Natural killer cell treated with Interleukin-12 subunit alpha and Interleukin-12 subunit beta and Interleukin-15 and Interleukin-18, amount 100 ng/mL, for 72 hours (primary cell): ENCODE measurements at regions not wholly inside any gene's neighbourhood (a gene's known extent, or its start where the extent isn't known, plus 50 kb on each side); places are given as distances from the start of the nearest gene placed in this dataset.
"Not testable (repeated sequence)": the region's sequence is repeated elsewhere in the genome, so short reads cannot be mapped to it uniquely, and the experiment has no call there.

ENCODE experiments used
- ATAC-seq, 2 donors: fragments of 150-1000 bp; cut with Tn5 transposase in 1 of 2; sonication (Bioruptor Pico), chemical (Tn5 transposase) in 1 of 2; 2 replicates each; pipeline ENCODE4 v1.10.0; 2021
- DNase-seq: peaks from one replicate; pipeline ENCODE4 v3.0.0; 2022; ENCODE audit warnings: low spot score
- H3K27ac Mint-ChIP-seq, 2 donors: 1 replicate in 1 of 2; 2 replicates in 1 of 2; pipeline ENCODE4 v1.8.0; 2022; ENCODE audit warnings: mixed read lengths in 2 of 2, mild to moderate bottlenecking in 1 of 2, moderate library complexity in 1 of 2
- H3K27me3 Mint-ChIP-seq, 2 donors: 1 replicate in 1 of 2; 2 replicates in 1 of 2; pipeline ENCODE4 v1.8.0; 2022; ENCODE audit warnings: mixed read lengths in 2 of 2
- H3K36me3 Mint-ChIP-seq: one replicate; pipeline ENCODE4 v1.8.0; 2022; ENCODE audit warnings: mixed read lengths
- H3K4me1 Mint-ChIP-seq, 2 donors: 1 replicate in 1 of 2; 2 replicates in 1 of 2; pipeline ENCODE4 v1.8.0; 2022; ENCODE audit warnings: low read depth in 2 of 2, mixed read lengths in 2 of 2, mild to moderate bottlenecking in 1 of 2
- H3K4me3 Mint-ChIP-seq: one replicate; pipeline ENCODE4 v1.8.0; 2022; ENCODE audit warnings: mixed read lengths
- H3K9me3 Mint-ChIP-seq: 2 replicates; pipeline ENCODE4 v1.8.0; 2022; ENCODE audit warnings: mixed read lengths

DNA sequence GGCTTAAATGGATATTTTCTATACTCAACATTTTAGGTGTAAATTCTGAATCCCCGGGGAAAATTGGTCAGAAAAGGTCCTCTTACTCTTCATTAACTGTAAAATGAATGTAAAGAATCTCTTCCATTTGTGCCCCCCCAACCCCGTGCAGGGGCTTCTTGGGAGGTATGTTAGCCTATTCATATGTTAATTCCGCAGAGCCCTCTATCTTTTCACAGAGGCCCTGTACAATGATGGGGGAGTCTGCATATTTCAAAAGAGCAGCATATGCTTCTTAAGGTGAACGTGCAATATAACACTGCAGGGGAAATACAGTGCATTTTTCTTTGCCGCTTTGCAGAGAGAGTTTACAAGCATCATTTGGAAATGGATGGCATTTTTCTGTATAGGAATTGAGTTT, 88.5 kb upstream of the CXorf66 start:
- Mint-ChIP-seq H3K4me3 (no peak overlapping the region), H3K27ac (no peak overlapping the region), H3K4me1 (peaks cover 0 to 4% of the 10 kb centered on the region in 2 donors), H3K9me3 (no peaks in the 10 kb centered on the region), H3K36me3 (no peaks in the 10 kb centered on the region), H3K27me3 (peaks cover 0 to 11% of the 10 kb centered on the region in 2 donors)
- DNase-seq, result no peak
- no peak for ATAC-seq

DNA sequence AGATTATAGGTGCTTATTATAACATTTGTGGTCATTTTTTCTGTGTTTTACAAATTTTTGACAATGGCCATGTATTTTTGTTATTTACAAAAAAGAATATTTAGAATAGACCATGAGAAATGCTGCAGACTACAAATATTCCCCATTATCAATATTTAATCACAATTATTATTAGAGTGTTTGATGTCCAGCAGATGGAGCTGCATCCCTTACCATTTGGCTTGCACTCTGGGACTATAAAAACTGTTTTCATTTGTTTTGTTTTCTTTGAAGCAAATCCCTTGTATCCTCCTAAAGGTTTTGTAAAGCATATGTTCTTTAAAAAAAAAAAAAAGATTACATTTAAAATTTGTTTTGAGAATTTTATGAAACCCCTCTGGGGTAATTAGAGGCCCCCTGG, 85.6 kb upstream of the CXorf66 start:
- Mint-ChIP-seq H3K4me1 (no peaks in the 10 kb centered on the region), H3K27me3 (peaks cover 0 to 10% of the 10 kb centered on the region in 2 donors), H3K9me3 (no peaks in the 10 kb centered on the region), H3K4me3 (no peak overlapping the region), H3K27ac (no peak overlapping the region), H3K36me3 (no peaks in the 10 kb centered on the region)
- DNase-seq (no peak), ATAC-seq (no peak)

DNA sequence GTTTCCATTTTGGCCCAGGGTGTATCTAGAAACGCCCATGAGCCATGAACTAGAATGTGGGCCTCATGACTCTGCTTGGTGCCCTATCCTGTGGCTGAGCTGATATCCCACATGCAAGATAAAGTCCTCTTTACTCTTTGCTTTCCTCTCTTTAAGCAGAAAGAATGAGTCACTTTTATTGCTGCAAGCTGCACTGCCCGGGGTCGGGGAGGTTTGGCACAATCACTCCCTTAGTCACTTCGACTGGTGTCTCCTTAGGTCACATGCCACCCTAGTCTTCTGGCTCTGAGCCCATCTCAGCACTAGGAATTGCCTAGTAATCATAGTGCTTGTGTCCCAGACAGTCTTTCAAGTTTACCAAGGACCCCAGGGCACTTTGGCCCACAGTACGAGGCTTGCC, 75.1 kb upstream of the CXorf66 start:
- H3K36me3 Mint-ChIP-seq, result no peaks in the 10 kb centered on the region
- H3K27ac Mint-ChIP-seq, result no peak overlapping the region
- H3K9me3 Mint-ChIP-seq, result no peaks in the 10 kb centered on the region
- H3K4me1 Mint-ChIP-seq, result no peaks in the 10 kb centered on the region
- DNase-seq, result no peak
- no peak for ATAC-seq
- H3K27me3 Mint-ChIP-seq, result peaks cover 8 to 15% of the 10 kb centered on the region in 2 donors
- H3K4me3 Mint-ChIP-seq, result no peak overlapping the region

DNA sequence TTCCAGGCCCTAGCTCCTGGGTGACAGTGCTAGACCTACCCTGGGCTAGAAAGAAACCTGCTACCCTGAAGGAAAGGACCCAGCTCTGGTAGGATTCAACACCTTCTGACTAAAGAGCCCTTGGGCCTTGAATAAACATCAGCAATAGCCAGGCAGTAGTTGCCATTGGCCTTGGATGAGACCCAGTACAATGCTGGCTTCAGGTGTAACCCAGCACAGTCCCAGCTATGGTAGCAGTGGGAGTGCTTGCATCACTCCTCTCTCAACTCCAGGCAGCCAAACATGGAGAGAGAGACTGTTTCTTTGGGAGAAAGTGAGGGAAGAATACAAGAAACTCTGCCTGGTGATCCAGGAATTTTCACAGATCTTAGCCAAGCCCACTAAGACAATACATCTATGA, 73.5 kb upstream of the CXorf66 start:
- Mint-ChIP-seq H3K27me3 (peaks cover 0 to 20% of the 10 kb centered on the region in 2 donors), H3K27ac (no peak overlapping the region), H3K4me3 (no peak overlapping the region), H3K36me3 (no peaks in the 10 kb centered on the region), H3K4me1 (no peaks in the 10 kb centered on the region), H3K9me3 (no peaks in the 10 kb centered on the region)
- no peak for DNase-seq
- no peak for ATAC-seq

DNA sequence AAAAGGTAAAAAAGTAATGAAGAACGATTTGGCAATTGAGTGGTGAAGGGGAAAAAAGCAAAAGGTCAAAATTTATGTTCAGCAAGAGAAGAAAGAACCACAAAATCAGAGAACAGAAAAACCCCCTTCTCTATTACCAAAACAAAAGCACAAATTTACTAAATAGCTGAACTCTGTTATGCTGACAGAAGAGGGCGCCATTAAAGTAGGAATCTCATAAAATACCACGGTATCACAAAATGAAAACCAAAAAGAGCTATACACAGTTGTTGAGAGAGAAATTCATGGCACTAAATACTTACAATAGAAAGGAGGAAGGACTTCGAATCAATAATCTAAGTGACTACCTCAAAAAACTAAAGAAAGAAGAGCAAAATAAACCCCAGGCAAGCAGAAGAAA, 69.6 kb upstream of the CXorf66 start:
- no peaks in the 10 kb centered on the region for H3K4me1 Mint-ChIP-seq
- no peak for DNase-seq
- no peak for ATAC-seq
- no peak overlapping the region for H3K27ac Mint-ChIP-seq
- H3K9me3 Mint-ChIP-seq, result no peaks in the 10 kb centered on the region
- H3K36me3 Mint-ChIP-seq, result no peaks in the 10 kb centered on the region
- peaks cover 11 to 23% of the 10 kb centered on the region in 2 donors for H3K27me3 Mint-ChIP-seq
- no peak overlapping the region for H3K4me3 Mint-ChIP-seq

DNA sequence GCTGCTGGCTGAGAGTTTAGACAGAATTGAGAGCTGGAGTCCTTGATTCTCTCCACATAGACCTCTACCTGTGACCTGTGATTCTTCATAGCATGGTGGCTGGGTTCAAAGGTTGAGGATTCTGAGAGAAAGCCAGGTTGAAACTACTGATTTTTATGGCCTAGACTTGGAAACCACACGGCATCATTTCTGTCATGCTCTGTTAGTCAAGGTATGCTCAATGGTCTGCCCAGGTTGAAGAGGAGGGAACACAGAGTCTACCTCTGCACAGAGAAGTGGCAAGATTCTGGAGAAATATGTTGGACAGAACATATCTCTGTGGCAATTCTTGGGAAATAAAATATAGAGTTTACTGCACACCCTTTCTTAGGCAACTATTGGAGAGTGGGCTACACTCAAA, 57.2 kb upstream of the CXorf66 start:
- Mint-ChIP-seq H3K4me3 (no peak overlapping the region), H3K36me3 (no peaks in the 10 kb centered on the region), H3K27ac (no peak overlapping the region), H3K4me1 (no peaks in the 10 kb centered on the region), H3K27me3 (peaks cover 0 to 2% of the 10 kb centered on the region in 2 donors), H3K9me3 (no peaks in the 10 kb centered on the region)
- ATAC-seq (no peak), DNase-seq (no peak)

DNA sequence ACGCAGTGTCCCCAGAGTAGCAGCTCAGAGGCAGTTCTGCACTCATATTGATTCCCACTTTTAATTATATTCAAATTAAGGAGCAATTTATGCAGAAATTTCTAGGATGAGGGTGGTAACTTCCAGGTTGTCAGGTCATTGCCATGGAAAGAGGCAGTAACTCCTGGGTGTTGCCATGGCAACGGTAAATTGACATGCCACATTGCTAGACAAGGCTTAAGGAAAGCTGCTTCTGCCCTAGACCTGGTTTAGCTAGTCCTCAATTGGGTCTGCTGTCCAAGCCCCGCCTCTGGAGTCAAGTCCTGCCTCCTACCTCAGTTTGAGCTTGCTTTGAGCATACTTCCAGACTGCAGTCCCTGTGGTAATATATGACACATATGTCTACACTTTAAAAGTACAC, 53.8 kb upstream of the CXorf66 start:
- not testable (repeated sequence) for DNase-seq, H3K4me3 Mint-ChIP-seq, ATAC-seq, H3K9me3 Mint-ChIP-seq, H3K4me1 Mint-ChIP-seq, H3K27ac Mint-ChIP-seq, H3K27me3 Mint-ChIP-seq, H3K36me3 Mint-ChIP-seq
